Fibroblast of skin of back (primary cell): ENCODE measurements at regions not wholly inside any gene's neighbourhood (a gene's known extent, or its start where the extent isn't known, plus 50 kb on each side); places are given as distances from the start of the nearest gene placed in this dataset.

ENCODE experiments used
- DNase-seq: peaks from one replicate; pipeline ENCODE4 v3.0.0-alpha.2; 2013

DNA sequence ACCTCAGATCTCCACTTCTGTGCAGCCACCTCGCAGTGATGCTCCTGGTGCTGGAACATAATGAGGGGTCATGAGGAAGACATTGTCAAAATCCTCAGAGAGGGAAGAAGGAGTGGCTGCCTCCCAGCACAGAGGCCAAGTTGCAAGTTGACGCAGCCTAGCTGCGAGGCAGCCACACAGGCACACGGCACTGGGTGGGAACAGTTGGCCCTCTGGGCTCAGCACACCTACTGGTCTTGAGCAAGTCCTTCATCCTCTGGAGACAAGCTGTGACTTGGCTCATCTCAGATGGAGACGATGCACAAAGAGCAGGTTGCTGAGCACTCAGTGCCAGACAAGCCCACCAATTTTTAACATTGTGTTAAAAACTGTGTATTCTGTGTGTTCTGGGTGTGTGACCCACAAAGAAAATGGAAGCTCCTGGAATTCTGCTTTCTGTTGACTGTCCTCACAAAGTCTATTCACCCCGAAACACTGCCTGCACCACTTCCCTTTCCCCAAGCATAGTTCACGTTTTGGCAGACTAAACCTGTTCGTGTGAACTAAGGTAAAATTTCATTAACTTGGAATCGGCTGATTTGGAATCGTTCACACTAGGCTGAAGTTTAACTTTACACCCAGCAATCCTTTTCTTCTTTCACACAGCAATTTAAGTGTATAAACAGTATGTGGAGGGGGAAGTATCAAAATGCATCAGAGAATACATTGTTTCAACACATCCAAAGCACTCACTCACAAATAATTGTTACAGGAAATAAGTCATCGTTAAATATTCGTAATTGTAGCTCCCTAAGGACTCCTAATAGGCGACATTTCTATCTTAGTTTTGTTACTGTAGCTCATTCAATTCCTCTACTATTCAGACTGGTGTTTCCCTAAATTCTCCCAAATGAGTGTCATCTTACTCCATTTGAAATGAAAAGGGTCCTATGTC lies 266.6 kb upstream of the ID2 start:
- no peak for DNase-seq

DNA sequence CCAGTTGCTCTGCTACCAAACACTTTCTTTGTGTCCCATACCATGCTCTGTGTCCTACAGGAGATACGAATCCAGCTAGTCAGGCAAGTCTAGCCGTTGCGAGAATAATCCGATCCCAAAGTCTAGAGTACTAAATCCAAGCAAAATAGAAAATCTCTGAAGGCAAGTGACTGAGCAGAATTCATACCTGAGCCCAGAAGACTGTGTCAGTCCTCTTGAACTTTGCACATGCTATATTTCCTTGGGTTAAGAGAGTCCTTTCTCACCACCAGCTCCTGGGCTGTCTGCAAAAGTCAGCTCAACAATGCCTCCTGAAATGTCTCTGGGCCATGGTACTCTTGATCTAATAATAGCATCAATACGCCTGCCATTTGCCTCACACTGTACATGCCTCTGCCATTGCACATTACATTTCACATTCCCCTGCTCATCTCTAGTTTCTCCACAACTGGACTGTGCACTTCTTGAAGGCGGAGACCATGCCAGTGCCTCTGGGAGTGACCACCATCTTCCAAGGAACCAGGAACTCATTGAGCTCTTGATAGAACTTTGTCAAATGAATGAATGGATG lies 265.8 kb upstream of the ID2 start:
- peak; percentile 24 for DNase-seq

DNA sequence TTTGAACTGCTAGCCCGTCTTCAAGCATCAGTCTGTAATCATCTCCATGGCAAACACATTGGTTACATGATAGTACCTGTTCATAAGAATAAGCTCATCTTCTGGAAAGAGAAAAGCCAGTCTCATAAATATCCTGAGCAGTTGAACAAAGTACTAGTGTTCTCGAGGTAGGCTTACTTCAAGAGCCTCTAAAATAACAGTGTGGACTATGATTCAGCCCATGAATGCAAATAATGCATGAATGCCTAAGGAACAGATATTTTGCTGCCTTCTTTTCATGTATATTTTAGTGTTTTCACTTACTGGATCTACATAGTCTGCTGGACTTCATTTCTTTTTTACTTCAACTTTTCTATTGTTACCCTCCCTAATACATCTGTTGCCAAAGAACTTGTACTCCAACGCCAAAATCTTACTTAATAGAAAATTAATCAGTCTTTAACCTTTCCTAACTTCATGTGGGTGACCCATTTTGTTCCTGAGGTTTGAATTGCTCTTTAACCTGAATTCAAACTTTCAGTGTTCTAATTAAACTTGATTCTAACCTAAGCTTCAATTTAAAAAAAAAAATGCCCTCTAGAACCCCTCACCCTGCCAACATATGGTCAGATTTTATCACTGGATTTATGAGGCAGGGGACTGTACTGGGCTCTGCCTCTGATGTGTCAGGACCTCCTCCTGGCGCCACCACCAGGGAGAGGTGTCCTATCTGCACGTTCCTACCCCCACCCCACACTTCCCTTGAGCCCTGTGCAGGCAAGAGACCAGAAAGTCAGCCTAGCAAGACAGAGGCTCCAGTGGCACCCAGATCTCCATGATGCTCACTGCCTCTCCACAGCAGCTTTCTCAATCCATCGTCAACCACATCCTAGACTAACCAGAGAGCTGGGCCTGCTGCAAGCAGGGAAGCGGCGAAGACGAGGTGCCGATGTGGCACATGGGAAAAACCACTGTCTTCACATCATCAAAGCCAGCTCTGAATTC lies 264.7 kb upstream of the ID2 start:
- peak; percentile 70 for DNase-seq

- peak; percentile 92 for DNase-seq
Measured at GRCh38 chr2:8418721-8419120, 263.1 kb upstream of the ID2 start.

DNA sequence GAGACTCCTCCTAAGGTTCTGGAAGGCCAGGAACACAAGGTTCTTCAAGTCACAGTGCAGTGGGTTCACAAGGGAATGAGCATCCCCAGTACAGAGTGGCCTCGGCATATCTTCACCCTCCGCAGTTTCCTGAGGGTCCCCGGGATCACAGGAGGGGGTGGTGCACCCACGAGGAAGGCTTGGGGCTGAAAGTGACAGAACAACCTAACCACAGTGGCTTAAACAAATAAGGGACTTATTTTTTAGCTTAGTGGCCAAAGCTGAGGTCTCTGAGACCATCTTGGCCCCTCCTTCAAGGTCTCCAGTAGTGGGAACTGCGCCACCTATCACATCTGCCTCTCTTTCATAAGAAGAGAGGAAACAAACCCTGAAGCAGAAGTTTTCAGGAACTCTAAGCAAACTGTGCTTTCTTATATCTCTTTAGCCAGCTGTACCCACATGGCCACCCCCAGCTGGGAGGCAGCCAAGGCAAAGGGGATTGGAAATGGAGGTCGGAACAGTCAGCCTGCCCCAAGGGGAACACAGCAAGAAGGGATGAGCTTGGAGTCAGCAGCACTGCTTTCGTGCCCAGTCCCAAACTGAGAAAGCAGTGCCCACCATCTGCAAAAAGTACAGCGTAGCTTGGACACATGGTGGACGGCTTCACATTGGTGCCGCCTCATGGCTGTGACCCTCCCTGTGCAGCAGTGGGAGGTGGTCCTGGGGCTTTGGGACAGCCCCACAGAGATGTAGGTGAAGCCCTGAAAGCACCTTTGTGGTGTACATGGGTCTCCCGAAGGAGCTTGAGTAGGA lies 260.0 kb upstream of the ID2 start:
- DNase-seq: no peak

GRCh38 chr2:8422450-8422800 lies 259.4 kb upstream of the ID2 start:
- DNase-seq: peak; percentile 63

GRCh38 chr2:8424997-8425900 lies 256.6 kb upstream of the ID2 start:
- DNase-seq: no peak

DNA sequence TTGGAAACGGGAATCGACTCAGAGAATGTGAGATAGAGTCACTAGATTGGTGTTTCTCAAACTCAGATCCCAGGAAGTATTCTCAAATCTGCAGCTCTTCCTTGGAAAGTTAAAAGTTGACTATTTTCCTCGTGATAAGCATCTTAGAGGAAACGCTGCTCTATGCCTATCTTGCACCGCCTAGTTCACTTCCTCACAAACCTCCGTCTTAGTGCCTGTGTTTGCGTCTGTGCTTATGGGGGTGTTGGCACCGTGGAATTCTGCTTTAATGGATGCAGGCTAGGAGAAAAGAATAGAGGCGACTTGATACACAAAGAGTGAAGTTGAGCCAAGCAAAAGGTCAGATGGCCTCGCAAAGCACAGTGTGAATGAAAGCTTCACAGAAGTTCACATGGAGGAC lies 255.3 kb upstream of the ID2 start:
- DNase-seq: no peak

GRCh38 chr2:8427211-8427610 lies 254.6 kb upstream of the ID2 start:
- DNase-seq: no peak

DNA sequence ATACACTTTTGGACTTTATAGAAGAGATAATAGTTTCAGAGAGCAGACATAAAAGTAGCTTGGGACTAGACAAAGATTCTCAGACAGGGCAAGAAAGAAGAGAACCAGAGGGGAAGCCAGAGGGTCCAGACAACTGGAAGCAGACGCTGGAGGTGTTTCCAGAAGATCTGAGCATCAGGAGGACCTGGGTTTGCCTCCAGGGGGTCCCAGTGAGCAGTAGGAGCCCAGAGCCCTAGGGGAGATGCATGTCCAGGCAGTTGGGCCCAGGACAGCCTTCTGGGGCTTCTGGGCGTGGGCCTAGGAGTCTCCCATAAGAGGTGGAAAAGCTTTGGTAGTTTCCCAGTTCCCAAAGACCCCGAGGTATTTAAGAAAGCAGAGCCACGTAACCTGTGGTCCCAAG lies 251.2 kb upstream of the ID2 start:
- no peak for DNase-seq

DNA sequence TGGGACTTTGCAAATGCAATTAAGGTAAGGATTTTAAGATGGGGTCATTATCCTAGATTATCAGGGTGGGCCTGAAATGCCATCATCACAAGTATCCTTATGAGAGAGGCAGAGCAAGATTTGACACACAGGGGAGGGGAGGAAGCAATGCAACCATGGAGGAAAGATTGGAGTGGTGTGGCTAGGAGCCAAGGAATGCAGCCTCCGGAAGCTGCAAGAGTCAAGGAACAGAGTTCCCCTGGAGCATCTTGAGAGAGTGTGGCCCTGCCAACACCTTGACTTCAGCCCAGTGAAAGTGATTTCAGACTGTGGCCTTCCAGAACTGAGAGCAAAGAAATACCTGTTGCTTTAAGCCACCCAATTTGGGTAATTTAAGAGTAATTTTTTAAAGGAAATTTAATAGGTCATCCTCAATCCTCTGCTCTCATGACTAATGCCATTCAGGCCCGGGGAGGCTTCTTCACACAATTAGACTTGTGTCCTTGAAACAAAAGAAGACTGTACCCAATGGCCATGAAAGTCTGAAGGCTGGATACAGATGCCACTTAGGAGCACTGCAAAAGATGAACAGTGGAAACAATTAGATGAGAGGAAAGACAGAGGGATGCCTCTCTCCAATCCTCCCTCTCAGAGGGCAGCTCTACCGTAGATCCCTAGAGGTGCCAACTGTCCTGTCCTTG lies 250.3 kb upstream of the ID2 start:
- peak; percentile 34 for DNase-seq

DNA sequence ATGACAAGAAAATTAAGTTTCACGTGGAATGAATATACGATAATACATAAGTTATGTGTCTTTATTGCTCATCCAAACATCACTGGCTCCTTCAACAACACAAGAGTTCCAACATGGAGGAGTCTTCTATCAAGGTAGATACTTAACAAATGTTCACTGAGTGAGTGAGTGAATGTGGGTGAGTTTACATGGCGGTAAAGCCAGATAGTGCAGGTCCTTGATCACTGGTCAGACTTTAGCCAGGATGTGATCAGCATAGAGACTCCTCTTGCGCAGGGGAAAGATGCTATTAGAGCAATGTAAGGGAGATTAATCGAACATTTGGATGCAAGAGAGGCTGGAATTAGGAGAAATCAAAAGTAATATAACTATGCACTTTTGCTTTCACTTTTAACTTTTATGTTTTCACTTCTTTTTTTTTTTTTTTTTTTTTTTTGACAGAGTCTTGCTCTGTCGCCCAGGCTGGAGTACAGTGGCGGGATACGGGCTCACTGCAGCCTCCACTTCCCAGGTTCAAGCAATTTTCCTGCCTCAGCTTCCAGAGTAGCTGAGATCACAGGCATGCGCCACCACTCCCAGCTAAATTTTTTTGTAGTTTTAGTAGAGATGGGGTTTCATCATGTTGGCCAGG lies 249.0 kb upstream of the ID2 start:
- no peak for DNase-seq

DNA sequence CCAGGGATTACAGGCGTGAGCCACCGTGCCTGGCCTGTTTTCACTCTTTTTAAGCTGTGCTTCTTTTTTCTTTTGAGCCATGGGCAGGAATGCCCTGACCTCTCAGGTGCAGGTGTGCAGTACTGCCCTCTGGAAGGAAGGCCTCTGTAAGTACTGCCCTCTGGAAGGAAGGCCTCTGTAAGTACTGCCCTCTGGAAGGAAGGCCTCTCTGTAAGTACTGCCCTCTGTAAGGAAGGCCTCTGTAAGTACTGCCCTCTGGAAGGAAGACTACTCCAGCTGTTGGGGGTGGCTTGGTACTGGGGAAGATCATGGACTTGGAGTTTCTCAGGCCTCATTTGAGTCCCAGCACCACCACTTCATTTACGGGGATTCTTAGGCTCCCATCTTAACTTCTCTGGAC lies 248.5 kb upstream of the ID2 start:
- DNase-seq: no peak

DNA sequence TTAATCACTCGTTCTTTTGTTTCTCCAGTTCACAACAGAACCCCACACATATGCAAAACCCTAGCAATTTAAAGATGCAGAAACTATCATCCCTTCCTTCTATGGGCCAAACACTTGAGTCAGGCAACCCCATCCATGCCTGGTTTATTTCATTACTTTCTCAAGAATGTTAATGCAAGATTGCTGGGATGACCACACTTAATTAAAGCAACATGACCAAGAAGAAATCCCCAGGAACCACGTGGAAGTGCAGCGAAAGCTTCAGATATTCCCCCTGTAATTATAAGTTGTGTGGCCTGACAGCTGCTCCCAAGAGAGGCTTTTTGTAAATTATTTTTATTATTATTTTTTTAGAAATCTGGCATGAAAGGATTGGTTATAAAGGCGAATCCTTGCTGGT lies 246.2 kb upstream of the ID2 start:
- no peak for DNase-seq

DNA sequence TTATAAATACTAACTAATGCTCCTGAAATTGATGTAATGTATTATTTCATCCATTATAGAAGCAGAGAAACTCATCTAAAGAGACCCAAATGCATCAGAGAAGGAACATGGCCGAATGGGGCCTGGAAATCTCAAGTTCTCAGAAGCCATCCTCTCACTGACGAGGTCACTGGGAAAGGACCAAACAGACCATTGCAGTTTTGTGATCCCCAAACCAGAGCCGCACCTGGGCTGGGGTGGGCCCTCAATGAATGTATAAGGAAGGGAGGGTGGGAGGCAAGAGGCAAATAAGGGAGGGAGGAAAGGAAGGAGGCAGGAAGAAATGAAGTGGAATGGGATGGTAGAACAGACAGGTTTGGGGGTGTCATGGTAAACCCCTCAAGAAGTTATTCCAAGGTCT lies 245.3 kb upstream of the ID2 start:
- DNase-seq: no peak

DNA sequence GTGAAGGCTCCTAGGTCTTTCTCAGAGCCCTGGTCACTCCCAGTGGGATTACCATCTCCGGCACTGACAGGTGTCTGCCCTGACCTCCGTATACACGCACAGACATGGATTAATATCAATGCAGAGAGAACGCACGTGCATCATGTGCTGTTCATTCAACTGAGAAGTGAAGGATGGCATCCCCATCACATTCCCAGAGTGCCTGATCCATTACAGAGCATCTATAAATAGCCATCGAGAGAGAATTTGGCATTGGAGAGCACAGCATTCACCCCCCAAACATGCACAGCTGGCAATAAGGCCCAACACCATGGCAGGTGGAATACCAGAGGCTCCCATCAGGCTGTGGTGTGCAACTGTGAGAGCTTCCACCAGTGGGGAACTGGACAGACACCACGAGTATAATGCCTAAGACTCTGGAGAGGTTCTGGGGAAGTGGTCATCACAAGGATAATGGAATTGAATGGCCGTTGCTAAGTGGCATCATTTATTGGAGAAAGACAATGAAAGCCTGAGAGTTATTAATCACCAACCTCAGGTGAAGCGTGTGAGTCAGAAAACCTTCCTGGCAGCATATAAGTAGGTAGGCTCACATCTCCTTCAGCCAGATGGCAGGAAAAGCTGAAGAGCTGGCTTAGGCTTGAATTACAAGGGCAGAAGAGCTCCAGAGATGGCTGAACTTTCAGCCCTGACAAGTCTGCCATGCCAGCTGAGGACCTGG lies 244.5 kb upstream of the ID2 start:
- DNase-seq: peak; percentile 38

DNA sequence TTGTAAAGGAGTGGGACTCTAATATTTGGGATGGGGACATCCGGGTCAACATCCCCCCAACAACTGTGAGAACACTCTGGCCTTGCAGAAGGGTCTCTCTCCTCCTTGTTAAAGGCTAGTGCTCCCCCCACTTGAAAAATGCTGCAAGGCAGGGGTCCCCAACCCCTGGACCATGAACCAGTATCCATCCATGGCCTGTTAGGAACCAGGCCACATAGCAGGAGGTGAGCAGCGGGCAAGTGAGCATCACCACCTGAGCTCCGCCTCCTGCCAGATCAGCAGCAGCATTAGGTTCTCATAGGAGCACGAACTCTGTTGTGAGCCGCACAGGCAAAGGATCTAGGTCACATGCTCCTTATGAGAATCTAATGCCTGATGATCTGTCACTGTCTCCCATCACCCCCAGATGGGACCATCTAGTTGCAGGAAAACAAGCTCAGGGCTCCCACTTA lies 243.9 kb upstream of the ID2 start:
- DNase-seq: no peak

DNA sequence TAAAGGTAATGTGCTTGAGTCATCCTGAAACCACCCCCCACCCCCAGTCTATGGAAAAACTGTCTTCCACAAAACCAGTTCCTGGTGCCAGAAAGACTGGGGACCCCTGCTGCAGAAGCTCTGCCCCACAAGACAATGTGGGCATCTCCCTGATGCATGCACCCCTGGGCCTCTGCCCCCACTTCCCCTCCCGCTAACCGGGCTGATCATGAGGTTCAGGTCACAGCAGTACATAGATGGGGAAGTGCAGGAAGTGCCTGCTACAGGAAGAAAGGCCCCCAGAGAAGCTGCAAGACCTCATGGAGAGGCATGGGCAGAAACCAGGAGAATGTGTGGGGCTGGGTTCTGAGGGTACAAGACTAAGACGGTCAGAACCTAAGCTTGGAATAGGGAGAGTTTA lies 243.4 kb upstream of the ID2 start:
- no peak for DNase-seq

- no peak for DNase-seq
Measured at GRCh38 chr2:8438996-8439395, 242.9 kb upstream of the ID2 start.
